Activated CD4-positive, alpha-beta T cell treated with anti-CD3 and anti-CD28 coated beads, Interleukin-2, Interleukin-4, amounts not matched to agents 100 ng/mL and 50 ng/mL, durations not matched to agents 16 hours and 8 hours (primary cell): ENCODE measurements at regions not wholly inside any gene's neighbourhood (a gene's known extent, or its start where the extent isn't known, plus 50 kb on each side); places are given as distances from the start of the nearest gene placed in this dataset.

Experiments used
- DNase-seq: peaks from one replicate; pipeline ENCODE4 v3.0.0-alpha.2; 2020; ENCODE audit warnings: low spot score

DNA sequence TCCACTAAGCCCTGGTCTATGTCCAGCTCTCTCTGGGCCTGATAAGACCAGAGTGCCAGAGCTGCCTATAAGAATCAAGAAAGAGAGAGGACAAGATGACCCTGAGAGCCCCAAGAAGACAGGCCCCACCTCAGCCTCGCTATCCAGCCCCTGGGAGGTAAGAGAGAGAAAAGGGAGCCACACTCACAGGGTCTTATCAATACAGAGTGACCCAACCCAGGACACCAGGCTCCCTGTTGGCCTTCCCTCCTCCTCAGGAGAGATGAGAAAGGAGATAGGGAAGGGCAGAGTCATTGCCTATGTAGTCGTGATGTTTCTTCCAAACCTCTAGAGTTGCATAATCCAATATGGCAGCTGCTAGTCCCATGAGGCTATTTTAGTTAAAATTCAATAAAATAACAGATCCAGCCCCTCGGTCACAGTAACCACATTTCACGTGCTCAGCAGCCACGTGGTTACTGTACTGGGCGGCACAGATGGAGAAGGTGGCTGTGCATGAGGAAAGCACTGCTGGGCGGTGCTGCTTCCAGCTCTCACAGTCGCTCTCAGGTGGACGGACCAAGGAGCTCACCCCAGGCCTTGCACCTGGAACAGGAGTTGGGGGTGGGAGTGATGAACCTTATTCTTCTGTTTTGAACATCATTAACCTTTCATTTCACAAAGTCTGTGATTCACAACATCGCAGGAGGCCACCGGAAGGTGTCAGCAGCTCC is 525.8 kb downstream of the SHQ1 start:
- no peak for DNase-seq

- DNase-seq, result no peak
Observed at GRCh38 chr3:72320955-72321303, 527.3 kb downstream of the SHQ1 start.

DNA sequence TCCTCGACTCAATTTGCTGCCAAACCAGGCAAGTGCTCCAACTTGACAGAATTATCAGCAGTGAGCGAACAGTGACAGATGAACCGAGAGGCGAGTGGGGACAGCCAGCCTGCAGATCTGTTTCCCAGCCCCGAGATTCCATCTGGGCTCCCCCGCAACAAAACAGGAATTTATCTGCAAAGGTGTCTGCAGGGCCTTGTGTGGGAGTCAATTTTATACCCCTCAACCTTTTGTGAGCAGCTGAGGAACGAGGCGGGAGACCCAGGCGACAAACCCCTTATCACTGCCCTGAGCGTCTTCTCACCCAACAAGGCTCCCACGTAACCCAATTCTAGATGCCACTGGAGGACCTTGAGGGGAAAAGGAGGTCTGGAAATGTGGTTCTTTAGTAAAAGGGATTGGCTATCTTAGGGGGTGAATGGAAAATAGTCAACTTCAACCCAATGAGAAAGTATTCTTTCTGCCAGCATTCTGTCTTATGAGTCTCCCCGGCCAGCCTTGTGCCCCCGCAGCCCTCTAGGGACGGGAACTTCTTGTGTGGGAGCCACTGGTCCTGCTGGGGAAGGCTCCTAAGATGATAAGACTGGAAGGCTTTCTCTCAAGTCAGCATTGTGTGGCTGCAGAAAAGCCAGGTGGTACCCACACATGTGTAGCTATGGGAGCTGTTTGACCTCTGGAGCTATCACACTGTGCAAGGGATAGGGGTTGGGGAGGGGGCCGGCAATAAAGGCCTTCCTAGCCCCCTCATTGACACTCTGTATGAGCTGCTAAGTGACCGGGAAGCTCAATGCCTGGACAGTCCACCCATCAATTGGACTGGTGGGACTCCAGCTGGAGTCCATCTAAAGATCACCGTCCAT is 527.9 kb downstream of the SHQ1 start:
- DNase-seq, result no peak

- DNase-seq, result no peak
Observed at GRCh38 chr3:72319194-72320094, 528.8 kb downstream of the SHQ1 start.

- no peak for DNase-seq
Observed at GRCh38 chr3:72318504-72319193, 529.6 kb downstream of the SHQ1 start.

DNA sequence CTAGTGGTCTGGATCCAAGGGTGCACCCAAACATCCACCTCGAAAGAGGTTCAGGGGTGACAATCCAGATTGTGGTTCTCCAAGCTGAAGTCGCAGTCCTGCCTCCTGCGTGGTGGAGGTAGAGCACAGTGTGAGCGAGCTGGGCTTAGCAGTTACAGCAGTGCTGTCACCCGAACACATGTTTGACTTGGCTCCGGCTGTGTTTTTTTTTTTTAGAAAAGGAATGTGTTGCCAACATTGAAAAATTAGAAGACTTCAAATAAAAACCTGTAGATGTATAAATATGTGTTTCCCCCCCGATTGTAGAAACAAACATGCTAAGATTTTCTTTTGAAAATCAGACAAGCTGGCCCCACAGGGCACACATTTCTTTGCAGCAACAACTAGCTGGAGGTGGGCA is 530.8 kb downstream of the SHQ1 start:
- no peak for DNase-seq

DNA sequence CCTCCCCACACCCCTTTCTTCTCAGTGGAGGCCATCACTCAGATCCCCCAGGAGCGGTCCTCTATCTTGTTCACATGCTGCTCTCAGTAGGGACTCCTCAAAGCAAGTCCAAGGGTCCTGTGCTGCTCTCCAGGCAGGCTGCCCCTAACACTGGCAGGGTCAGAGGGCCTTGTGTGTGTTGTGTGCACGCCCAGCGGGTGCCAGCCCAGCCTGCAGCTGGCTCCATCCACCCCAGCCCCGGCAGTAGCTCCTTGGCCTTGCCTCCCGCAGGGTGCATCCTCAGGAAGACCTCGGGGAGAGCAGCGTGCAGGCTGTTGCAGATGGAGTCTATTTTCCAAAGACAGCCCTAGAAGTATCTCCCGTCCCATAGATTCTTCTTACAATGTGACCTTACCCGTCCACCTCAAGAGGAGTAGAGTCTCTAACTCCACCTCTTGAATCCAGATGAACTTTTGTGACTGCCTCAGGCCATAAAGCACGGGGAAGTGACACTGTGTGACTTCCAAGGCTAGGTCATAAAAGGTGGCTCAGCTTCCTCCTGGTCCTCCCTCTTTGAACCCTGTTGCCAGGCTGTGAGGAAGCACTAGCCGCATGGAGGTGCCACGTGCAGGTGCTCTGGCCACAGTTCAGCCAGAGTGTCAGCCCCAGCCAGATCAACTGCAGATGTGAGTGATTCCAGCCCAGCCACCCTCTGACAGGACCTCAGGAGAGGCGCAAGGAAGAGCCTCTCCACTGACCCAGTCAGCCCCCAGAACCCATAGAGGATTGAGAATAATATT is 531.6 kb downstream of the SHQ1 start:
- no peak for DNase-seq

GRCh38 chr3:72313308-72313707 is 528.4 kb upstream of the PROK2 start:
- no peak for DNase-seq

GRCh38 chr3:72312339-72312738 is 527.4 kb upstream of the PROK2 start:
- DNase-seq, result peak; percentile 51

GRCh38 chr3:72311425-72311824 is 526.5 kb upstream of the PROK2 start:
- no peak for DNase-seq

GRCh38 chr3:72310419-72311380 is 525.8 kb upstream of the PROK2 start:
- no peak for DNase-seq

DNA sequence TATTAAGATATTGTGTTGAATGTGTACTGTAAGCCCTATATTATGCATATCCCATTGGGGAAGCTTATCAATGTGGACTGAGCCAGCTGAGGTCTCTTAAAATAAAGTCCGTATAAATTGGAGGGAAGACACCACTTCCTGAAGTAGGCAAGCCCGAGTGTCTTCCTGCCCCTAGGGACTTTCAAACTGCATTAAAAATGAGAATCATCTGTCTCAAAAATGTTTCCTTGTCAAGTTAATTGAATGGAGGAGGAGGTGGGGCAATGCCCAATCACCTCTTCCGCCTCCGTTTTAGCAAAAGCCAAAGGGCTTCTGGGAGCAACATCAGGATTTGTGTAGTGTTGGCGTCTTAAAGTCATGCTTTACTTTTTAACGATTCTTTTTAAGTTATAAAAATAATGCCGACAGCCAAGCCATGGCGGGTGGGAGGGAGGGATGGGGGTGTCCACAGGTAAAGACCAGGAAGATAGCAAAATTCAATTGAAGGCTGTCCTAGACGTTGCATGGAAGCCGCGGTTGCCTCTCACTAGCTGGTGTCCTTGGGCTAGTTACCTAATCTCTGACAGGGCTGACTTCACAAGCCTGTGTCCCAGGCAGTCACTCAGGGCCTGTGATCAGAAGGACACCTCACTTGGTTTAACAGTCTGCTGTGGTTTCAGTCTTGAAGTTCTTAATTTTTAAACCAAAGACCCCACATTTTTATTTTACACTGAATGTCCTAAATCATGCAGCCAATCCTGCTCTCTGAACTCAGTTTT is 524.9 kb upstream of the PROK2 start:
- DNase-seq, result no peak

GRCh38 chr3:72308641-72309040 is 523.7 kb upstream of the PROK2 start:
- DNase-seq, result no peak

DNA sequence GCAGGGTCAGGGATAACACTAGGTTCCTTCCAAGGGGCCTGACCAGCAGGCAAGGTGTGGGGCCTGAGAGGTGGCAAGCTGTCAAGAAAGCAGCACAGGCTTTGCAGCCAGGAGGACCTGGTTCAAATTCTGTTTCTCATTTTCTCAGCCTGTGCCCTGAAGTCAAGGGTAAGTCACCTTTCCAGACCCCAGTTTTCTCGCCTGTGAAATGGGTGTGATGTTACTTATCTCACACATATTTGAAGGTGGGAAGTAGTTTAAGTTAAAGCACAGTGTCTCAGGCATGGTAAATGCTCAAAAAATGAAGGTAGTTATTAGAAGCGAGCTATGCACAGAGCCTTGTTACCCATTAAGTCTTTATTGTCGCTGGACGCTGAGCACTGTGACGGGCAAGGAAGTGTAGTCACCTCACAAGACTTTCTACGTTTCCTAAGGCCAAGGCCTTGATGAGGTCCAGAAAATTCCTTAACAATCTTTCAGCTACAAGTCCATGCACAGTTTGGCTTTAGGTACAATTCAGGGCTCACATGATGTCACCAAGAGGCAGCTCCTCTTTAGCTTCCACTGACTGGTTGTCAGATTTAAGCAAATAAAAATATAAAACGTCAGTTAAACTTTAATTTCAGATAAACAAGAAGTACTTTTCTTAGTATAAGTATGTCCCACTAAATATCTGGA is 522.6 kb upstream of the PROK2 start:
- no peak for DNase-seq

GRCh38 chr3:72306800-72307341 is 521.9 kb upstream of the PROK2 start:
- no peak for DNase-seq

DNA sequence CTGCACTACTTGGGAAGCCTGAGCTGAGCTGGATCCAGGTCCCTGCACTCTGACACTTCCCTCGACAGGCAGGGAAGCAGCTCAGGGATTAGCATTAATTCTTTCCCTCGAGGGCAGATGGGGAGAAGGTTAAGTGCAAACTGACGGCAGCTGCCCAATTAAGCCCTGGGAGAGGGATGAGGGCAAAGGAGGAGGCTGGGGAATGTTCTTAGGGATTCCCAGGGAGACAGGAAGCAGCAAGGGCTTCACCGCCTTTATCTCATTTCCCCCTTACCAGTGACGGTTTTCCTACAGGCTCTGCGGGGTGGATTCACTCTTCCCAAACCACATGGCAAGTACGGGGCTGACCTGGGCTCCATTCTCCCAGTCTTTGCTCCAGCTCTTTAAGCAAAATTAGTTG is 519.0 kb upstream of the PROK2 start:
- no peak for DNase-seq

DNA sequence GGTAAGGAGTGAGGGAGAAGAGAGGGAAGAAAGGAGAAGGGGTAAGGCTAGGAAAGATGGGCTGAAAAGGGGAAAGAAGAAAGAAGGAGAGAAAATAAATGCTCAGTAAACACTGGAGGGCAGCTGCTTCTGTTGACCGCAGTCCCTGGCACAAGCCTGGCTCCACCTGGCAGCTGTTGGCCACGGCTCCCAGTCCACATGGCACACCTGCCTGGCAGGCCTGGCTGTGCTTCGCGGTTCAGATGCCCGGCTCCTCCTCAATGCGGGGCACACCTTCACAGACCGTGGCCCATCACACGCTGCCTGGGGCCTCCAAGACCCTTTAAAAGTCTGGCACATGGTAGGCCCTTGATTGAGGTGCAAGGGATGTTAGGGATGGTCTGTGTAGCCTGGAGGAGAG is 516.8 kb upstream of the PROK2 start:
- DNase-seq, result no peak

GRCh38 chr3:72300621-72301020 is 515.7 kb upstream of the PROK2 start:
- DNase-seq, result no peak
